GM18909 (cell line): ENCODE measurements at regions not wholly inside any gene's neighbourhood (a gene's known extent, or its start where the extent isn't known, plus 50 kb on each side); places are given as distances from the start of the nearest gene placed in this dataset.
"Not testable (repeated sequence)": the region's sequence is repeated elsewhere in the genome, so short reads cannot be mapped to it uniquely, and the experiment has no call there.

Experiments
- ATAC-seq: cut with Tn5 transposase; IDR thresholded peaks from one replicate; pipeline ENCODE4 v1.9.1; 2021; ENCODE audit warnings: mild to moderate bottlenecking; ENCODE audit not compliant: unreplicated experiment, poor library complexity

GRCh38 chrX:101823236-101823635, 108.6 kb downstream of the ZMAT1 start:
- no peak for ATAC-seq

DNA sequence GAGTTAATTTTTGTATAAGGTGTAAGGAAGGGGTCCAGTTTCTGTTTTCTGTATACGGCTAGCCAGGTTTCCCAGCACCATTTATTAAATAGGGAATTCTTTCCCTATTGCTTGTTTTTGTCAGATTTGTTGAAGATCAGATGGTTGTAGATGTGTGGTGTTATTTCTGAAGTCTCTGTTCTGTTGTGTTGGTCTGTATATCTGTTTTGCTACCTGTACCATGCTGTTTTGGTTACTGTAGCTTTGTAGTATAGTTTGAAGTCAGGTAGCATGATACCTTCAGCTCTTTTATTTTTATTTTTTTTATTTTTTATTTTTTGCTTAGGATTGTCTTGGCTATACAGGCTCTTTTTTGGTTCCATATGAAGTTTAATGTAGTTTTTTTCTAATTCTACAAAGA, 114.1 kb downstream of the ZMAT1 start:
- ATAC-seq = not testable (repeated sequence)

DNA sequence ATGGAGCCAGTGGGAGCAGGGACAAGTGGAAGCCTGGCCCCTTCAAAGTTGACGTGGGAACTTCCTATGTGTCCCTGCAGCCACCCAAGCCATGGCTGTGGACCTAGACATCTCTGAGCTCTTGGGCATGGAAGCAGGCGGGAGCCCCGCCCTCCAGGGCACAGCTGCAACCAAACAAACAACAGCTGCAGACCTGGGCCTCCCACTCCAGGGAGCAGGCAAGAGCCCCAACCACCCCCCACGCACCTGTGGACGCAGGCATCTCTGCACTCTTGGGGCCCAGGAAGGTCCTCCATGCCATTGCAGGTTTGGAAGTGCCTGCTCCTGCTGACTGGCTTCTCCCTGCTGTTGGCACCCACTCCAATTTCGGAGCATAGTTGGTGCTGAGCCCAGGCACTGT, 118.6 kb downstream of the ZMAT1 start:
- no peak for ATAC-seq

DNA sequence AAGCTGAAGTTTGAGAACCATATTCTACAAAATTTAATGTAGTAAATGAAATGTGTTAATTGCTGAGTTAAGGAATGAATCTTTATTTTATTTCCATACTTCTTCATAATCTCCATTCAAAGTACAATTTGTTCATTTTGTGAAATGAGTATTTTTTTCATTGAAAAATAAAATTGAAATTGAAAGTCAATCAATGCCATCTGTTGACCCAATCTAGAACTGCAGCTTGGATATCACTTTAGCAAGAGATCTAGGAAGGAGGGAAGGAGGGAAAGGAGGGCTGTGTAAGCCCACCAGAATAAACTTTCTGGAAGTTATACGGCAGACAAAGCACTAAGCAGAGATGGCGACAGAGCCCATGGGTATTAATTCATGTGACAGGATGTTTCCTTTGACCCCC, 128.4 kb downstream of the ZMAT1 start:
- ATAC-seq = no peak

DNA sequence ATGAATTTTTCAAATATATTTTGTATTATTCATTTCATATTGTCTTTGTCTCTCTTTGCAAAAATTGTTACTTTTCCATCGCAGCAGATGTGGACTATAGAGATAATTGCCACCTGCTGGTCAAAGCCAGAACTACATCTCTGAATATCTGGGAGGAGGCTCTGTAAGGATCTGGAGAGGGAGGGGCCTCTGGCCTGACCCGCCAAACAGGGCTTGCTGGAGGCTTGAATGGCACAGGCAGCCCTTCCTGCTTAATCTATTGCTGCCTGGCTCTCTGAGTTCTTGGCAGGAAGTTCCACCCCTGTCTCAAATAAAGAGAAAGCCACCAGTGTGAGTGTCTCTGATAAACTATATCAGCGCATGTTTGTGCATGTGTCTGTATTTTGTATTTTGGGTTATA, 132.4 kb downstream of the ZMAT1 start:
- peak; percentile 99 for ATAC-seq

DNA sequence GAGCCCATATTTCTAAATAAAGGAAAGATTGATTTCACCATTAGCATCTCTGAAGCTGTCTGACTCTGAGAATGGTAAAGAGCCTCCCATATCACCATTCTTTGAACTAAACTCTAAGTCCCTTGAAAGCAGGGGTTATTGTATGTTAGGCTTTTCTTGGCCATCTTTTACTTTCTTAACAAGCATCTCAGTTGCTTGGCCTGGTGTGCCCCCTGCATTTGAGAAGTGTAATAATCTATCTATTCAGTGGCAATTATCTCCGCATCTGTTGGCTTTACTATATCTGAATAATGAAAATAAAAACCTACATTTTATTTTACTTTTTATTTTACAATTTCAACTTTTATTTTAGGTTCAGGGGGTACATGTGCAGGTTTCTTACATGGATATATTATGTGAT, 128.3 kb upstream of the ARMCX2 start:
- no peak for ATAC-seq

GRCh38 chrX:101785142-101785541, 125.5 kb upstream of the ARMCX2 start:
- no peak for ATAC-seq

- not testable (repeated sequence) for ATAC-seq
Observed at GRCh38 chrX:101780421-101780820, 120.8 kb upstream of the ARMCX2 start.

- peak; percentile 100 for ATAC-seq
Observed at GRCh38 chrX:101774340-101774739, 114.7 kb upstream of the ARMCX2 start.

DNA sequence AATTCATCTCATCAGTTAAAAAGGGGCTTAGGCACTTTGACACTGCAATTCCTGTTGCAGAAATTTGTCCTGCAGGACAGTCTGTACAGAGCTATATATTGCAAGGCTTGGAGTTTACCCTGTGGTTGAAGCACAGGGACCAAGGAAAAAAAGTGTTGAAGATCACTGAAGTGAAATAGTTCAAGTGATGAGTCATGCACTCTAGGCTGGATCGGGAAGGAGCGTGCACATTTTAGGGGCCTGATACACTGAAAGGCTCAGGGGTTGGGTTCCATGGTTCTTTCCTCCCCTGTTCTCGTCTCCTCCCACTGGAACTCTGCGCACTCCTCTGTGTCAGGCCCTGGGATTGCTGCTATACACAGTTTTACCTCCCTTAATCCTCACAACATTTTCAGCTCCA, 104.9 kb upstream of the ARMCX2 start:
- no peak for ATAC-seq

DNA sequence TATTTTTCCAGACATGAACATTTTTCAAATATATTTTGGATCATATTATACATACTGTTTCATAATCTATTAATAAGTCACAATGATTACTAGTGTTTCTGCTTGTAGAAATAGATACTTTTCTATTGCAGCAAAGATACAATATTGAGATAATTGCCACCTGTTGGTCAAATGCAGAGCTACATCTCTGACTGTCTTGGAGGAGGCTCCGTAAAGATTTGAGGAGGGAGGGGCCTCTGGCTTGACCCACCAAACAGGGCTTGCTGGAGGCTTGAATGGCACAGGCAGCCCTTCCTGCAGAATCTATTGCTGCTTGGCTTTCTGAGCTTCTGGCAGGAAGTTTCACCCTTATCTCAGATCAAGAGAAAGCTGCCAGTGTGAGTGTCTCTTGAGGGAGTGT, 99.3 kb upstream of the ARMCX2 start:
- peak; percentile 93 for ATAC-seq

DNA sequence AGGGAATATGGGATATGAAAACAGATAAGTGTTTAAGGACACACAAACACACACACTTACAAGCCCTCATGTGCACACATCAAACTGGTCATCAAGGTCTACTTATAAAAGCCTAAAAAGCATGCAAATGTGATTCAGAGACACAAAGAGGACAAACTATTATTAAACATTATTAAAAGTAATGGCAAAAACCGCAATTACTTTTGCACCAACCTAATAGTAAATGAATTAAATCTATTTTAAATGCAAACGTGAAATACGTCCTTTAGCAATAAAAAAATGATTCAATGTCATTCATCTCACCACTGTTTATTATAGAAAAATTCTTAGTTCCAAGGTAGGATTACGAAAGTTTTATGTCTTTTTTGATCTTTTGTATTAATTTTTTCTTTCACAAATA, 91.1 kb upstream of the ARMCX2 start:
- no peak for ATAC-seq

GRCh38 chrX:101749436-101749835, 89.8 kb upstream of the ARMCX2 start:
- ATAC-seq = no peak

DNA sequence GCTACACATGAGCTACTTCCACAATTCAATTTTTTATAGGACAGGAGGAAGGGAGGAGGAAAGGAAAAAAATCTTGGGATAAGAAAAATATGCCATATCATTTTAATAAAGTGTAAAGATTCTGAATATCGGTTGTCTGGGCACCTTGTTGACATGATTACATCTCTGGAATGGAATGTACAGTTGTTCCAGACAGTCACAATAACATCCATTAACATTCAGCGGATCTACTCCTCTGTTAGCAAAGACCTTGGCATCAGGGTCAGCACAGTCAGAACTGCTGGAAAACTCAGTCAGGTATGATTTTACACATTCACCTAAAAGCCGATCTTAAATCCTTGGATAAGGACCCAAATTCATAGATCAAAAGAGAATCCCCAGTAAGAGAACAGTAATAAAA, 85.4 kb upstream of the ARMCX2 start:
- ATAC-seq = no peak

DNA sequence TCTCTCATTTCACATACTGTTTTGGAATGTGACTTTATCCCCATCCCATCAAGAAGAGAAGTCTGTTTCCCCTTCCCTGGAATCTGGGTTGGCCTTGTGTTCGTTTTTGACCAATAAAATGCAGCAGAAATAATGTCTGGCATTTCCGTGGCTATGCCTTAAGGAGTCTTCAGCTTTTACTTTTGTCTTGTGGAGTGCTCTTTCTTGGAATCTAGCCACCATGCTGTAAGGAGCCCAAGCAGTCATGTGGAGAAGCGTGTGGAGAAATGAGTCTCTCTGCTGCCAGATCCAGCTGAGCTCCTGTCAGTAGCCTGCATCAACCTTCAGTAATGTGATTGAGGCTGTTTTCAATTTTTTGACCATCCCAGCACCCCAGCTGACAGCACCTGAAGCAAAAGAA, 84.4 kb upstream of the ARMCX2 start:
- no peak for ATAC-seq

DNA sequence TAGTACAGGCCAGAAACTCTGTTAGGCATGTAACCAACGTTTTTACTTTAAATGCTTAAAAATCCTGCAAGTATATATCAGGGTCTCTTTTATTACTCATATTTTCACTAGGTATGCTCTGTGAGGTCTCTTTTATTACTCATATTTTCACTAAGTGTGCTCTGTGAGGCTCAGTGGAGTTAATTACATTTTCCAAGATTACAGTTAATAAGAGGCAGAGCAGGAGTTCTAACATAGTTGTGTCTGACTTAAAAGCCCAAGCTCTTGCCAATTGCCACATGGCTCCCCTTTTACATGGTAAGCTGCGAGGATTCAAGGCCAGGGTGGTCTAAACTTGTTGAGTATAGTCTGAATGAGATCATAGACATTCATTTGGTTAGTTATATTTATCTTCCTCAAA, 81.0 kb upstream of the ARMCX2 start:
- ATAC-seq = no peak

DNA sequence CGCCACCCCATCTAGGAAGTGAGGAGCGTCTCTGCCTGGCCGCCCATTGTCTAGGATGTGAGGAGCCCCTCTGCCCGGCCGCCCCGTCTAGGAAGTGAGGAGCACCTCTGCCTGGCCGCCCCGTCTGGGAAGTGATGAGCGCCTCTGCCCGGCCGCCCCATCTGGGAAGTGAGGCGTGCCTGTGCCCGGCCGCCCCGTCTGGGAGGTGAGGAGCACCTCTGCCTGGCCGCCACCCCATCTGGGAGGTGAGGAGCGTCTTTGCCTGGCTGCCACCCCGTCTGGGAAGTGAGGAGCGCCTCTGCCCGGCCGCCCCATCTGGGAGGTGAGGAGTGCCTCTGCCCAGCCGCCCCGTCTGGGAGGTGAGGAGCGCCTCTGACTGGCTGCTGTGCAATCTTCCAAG, 79.2 kb upstream of the ARMCX2 start:
- not testable (repeated sequence) for ATAC-seq

- ATAC-seq = not testable (repeated sequence)
Observed at GRCh38 chrX:101738411-101738810, 78.8 kb upstream of the ARMCX2 start.

DNA sequence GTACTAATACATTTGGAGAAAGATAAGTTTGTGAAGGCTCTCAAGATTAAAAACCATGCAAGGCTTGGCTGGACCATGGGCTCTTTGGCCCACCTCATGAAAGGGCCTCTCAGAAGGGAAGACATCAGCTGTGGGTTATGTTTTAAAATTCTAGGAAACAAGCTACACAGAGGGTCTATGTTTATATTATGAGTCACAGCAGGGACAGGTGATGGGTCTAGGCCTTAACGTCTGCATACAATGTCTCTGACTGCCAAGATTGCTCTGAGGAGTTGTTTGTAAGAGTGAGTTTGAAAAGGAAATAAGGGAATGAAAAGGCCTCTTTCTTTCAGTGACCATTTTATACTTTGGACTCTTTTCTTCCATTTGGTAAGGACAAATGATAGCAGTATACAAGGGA, 77.0 kb upstream of the ARMCX2 start:
- no peak for ATAC-seq

DNA sequence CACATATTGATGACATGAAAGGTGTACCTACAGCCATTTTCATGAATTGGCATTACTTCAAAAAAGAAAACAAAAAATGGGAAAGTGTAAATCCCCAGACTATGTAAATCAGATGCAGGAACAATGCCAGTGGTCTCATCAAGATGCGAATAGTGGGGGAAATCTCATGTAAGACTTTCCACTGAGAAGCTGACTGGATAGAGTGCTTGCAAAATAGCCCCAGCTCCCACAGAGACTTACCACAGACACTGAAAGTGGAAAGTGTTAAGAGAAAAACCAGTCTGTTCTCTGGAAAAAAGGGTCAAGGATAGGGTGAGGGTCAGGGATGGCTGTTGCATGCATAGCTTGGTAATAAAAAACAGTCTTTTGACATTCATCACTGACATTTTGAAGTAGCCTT, 73.2 kb upstream of the ARMCX2 start:
- no peak for ATAC-seq

GRCh38 chrX:101729986-101730385, 70.3 kb upstream of the ARMCX2 start:
- ATAC-seq = no peak
